ENCODE measurements at regions not wholly inside any gene's neighbourhood (a gene's known extent, or its start where the extent isn't known, plus 50 kb on each side); places are given as distances from the start of the nearest gene placed in this dataset.

DNA sequence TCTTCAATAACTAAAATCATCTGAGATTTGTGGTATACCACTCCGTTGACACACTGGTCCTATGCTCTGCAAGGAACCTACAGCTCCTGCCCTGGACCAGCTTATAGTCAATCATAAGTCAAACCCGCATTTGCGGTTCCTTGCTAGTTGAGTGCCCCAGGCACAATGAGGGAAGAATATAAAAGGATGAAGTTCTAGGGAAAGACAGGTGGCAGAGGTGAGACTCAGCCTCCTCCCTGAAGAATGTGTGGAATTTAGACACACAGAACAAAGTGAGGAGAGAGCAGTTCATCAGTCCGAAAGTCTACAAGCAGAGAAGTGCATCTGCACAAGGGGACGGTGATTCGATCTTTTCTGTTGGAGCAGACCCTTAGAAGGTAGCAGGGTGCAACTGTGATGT is 615.0 kb upstream of the FANCL start:
- no peaks in the 10 kb centered on the region for H3K36me3 ChIP-seq (ENCODE audit: insufficient read depth, low read length)
- H3K79me2 ChIP-seq (replicated peaks; ENCODE audit: insufficient read depth, low read length) = no peaks in the 10 kb centered on the region
- H3K27ac ChIP-seq (ENCODE audit: low read length) = no peak overlapping the region
- H3K4me2 ChIP-seq (ENCODE audit: low read length) = no peak overlapping the region
- H3K27me3 ChIP-seq (ENCODE audit: insufficient read depth, low read depth, low read length) = no peaks in the 10 kb centered on the region
- no peaks in the 10 kb centered on the region for H4K20me1 ChIP-seq (ENCODE audit: insufficient read depth)
- H3F3A ChIP-seq (ENCODE audit: insufficient read depth, low read length, poor library complexity, severe bottlenecking) = no peaks in the 10 kb centered on the region
- TF ChIP-seq, protein P1, sequence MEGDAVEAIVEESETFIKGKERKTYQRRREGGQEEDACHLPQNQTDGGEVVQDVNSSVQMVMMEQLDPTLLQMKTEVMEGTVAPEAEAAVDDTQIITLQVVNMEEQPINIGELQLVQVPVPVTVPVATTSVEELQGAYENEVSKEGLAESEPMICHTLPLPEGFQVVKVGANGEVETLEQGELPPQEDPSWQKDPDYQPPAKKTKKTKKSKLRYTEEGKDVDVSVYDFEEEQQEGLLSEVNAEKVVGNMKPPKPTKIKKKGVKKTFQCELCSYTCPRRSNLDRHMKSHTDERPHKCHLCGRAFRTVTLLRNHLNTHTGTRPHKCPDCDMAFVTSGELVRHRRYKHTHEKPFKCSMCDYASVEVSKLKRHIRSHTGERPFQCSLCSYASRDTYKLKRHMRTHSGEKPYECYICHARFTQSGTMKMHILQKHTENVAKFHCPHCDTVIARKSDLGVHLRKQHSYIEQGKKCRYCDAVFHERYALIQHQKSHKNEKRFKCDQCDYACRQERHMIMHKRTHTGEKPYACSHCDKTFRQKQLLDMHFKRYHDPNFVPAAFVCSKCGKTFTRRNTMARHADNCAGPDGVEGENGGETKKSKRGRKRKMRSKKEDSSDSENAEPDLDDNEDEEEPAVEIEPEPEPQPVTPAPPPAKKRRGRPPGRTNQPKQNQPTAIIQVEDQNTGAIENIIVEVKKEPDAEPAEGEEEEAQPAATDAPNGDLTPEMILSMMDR (IDR thresholded peaks at IDR 0.05; ENCODE audit: poor library complexity, severe bottlenecking) = no peak
- no peak for TF ChIP-seq EZH2 (IDR thresholded peaks at IDR 0.05; ENCODE audit: borderline replicate concordance, insufficient read depth, low read length, poor library complexity, severe bottlenecking)
- no peak for TF ChIP-seq EP300 (conservative IDR thresholded peaks at IDR 0.05; ENCODE audit: poor library complexity, severe bottlenecking)
- TF ChIP-seq, protein P2, sequence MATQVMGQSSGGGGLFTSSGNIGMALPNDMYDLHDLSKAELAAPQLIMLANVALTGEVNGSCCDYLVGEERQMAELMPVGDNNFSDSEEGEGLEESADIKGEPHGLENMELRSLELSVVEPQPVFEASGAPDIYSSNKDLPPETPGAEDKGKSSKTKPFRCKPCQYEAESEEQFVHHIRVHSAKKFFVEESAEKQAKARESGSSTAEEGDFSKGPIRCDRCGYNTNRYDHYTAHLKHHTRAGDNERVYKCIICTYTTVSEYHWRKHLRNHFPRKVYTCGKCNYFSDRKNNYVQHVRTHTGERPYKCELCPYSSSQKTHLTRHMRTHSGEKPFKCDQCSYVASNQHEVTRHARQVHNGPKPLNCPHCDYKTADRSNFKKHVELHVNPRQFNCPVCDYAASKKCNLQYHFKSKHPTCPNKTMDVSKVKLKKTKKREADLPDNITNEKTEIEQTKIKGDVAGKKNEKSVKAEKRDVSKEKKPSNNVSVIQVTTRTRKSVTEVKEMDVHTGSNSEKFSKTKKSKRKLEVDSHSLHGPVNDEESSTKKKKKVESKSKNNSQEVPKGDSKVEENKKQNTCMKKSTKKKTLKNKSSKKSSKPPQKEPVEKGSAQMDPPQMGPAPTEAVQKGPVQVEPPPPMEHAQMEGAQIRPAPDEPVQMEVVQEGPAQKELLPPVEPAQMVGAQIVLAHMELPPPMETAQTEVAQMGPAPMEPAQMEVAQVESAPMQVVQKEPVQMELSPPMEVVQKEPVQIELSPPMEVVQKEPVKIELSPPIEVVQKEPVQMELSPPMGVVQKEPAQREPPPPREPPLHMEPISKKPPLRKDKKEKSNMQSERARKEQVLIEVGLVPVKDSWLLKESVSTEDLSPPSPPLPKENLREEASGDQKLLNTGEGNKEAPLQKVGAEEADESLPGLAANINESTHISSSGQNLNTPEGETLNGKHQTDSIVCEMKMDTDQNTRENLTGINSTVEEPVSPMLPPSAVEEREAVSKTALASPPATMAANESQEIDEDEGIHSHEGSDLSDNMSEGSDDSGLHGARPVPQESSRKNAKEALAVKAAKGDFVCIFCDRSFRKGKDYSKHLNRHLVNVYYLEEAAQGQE (IDR thresholded peaks at IDR 0.05; ENCODE audit: borderline replicate concordance) = no peak
- TF ChIP-seq MXI1 (conservative IDR thresholded peaks at IDR 0.05; ENCODE audit: poor library complexity, severe bottlenecking) = no peak
- TF ChIP-seq TAF1 (IDR thresholded peaks at IDR 0.05; ENCODE audit: low read depth) = no peak
- TF ChIP-seq SMC3 (conservative IDR thresholded peaks at IDR 0.05; ENCODE audit: poor library complexity) = no peak
- no peak for TF ChIP-seq RAD21 (conservative IDR thresholded peaks at IDR 0.05)
- no peak for TF ChIP-seq POLR2AphosphoS5 (IDR thresholded peaks at IDR 0.05)
- peaks cover 7% of the 10 kb centered on the region for H3K9me3 ChIP-seq (ENCODE audit: low read length)
- H3K9ac ChIP-seq (ENCODE audit: low read length) = no peak overlapping the region
- H2AFZ ChIP-seq (ENCODE audit: low read depth, low read length) = no peak overlapping the region
- no peak overlapping the region for H3K4me3 ChIP-seq (ENCODE audit: low read length)
- H3K9me2 ChIP-seq (ENCODE audit: insufficient read depth, low read length) = no peaks in the 10 kb centered on the region

DNA sequence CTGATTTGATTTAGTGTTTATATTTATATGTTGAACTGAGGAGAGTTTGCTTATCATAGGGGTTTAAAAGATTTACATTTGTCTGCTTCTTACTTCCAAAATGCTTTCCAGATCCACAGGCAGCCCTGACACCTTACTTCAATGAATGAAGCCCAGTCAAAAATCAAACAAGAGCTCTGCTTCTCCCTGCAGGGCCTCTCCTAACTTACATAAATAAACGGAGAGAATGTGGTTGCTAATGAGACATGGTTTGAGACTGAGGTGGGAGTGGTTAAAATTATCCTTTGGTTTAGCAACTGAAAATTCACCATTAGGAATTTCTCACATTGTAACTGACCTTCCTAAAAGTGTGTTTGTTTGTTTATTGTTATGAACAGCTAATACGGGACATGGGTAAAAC is 612.3 kb upstream of the FANCL start:
- H3K79me2 ChIP-seq (replicated peaks; ENCODE audit: insufficient read depth, low read length) = no peaks in the 10 kb centered on the region
- no peak overlapping the region for H3K27ac ChIP-seq (ENCODE audit: low read length)
- H3K9me3 ChIP-seq (ENCODE audit: low read length) = peaks cover 7% of the 10 kb centered on the region
- no peaks in the 10 kb centered on the region for H3K27me3 ChIP-seq (ENCODE audit: insufficient read depth, low read depth, low read length)
- H4K20me1 ChIP-seq (ENCODE audit: insufficient read depth) = no peaks in the 10 kb centered on the region
- no peaks in the 10 kb centered on the region for H3F3A ChIP-seq (ENCODE audit: insufficient read depth, low read length, poor library complexity, severe bottlenecking)
- no peak overlapping the region for H3K4me3 ChIP-seq (ENCODE audit: low read length)
- no peaks in the 10 kb centered on the region for H3K36me3 ChIP-seq (ENCODE audit: insufficient read depth, low read length)
- no peak overlapping the region for H2AFZ ChIP-seq (ENCODE audit: low read depth, low read length)
- TF ChIP-seq, protein P2 (IDR thresholded peaks at IDR 0.05; ENCODE audit: borderline replicate concordance) = no peak
- TF ChIP-seq SMC3 (conservative IDR thresholded peaks at IDR 0.05; ENCODE audit: poor library complexity) (no peak), POLR2AphosphoS5 (IDR thresholded peaks at IDR 0.05) (no peak), EP300 (conservative IDR thresholded peaks at IDR 0.05; ENCODE audit: poor library complexity, severe bottlenecking) (no peak), EZH2 (IDR thresholded peaks at IDR 0.05; ENCODE audit: borderline replicate concordance, insufficient read depth, low read length, poor library complexity, severe bottlenecking) (no peak), TAF1 (IDR thresholded peaks at IDR 0.05; ENCODE audit: low read depth) (no peak), MXI1 (conservative IDR thresholded peaks at IDR 0.05; ENCODE audit: poor library complexity, severe bottlenecking) (no peak), RAD21 (conservative IDR thresholded peaks at IDR 0.05) (no peak)
- TF ChIP-seq, protein P1 (IDR thresholded peaks at IDR 0.05; ENCODE audit: poor library complexity, severe bottlenecking) = no peak
- no peak overlapping the region for H3K4me2 ChIP-seq (ENCODE audit: low read length)
- no peak overlapping the region for H3K9ac ChIP-seq (ENCODE audit: low read length)
- no peaks in the 10 kb centered on the region for H3K9me2 ChIP-seq (ENCODE audit: insufficient read depth, low read length)
